Heart left ventricle (tissue), 16 donors: ENCODE measurements at regions not wholly inside any gene's neighbourhood (a gene's known extent, or its start where the extent isn't known, plus 50 kb on each side); places are given as distances from the start of the nearest gene placed in this dataset.

Experiments
- ATAC-seq, 4 donors: fragments of 200-7000 bp; cut with Tn5 transposase; one replicate each; pipeline ENCODE4 v1.9.1; 2020 to 2022; ENCODE audit warnings: moderate library complexity in 4 of 4, mild to moderate bottlenecking in 3 of 4, moderate number of reproducible peaks in 1 of 4
- DNase-seq, 5 donors: peaks; one replicate each; pipeline ENCODE4 v3.0.0-alpha.2; 2020
- H3K27ac ChIP-seq, 12 donors: fragments of 200-600 bp; sonication (generic) in 4 of 12; one replicate each; pipeline versions ENCODE4 v1.5.0 to v1.8.0; 2016 to 2022; ENCODE audit warnings: mild to moderate bottlenecking in 2 of 12
- H3K27me3 ChIP-seq, 9 donors: fragments of 200-600 bp; sonication (generic) in 2 of 9; one replicate each; pipeline versions ENCODE4 v1.5.1 to v1.8.0; 2016 to 2022; ENCODE audit warnings: mild to moderate bottlenecking in 3 of 9
- H3K36me3 ChIP-seq, 9 donors: fragments of 200-600 bp; sonication (generic) in 2 of 9; one replicate each; pipeline versions ENCODE4 v1.5.0 to v1.8.0; 2018 to 2022; ENCODE audit warnings: mild to moderate bottlenecking in 2 of 9
- H3K4me1 ChIP-seq, 12 donors: fragments of 200-600 bp; sonication (generic) in 4 of 12; one replicate each; pipeline versions ENCODE4 v1.5.0 to v1.8.0; 2016 to 2022; ENCODE audit warnings: mild to moderate bottlenecking in 3 of 12
- H3K4me3 ChIP-seq, 12 donors: fragments of 200-600 bp; sonication (generic) in 4 of 12; one replicate each; pipeline versions ENCODE4 v1.5.0 to v1.8.0; 2017 to 2022; ENCODE audit warnings: mild to moderate bottlenecking in 9 of 12, moderate library complexity in 4 of 12
- H3K9me3 ChIP-seq, 12 donors: fragments of 200-600 bp; sonication (generic) in 4 of 12; one replicate each; pipeline versions ENCODE4 v1.5.0 to v1.8.0; 2016 to 2022; ENCODE audit warnings: mild to moderate bottlenecking in 1 of 12
- CTCF ChIP-seq, 12 donors: fragments of 200-600 bp; sonication (generic) in 4 of 12; IDR thresholded peaks; one replicate each; pipeline versions ENCODE4 v1.5.0 to v1.8.0; 2018 to 2022; ENCODE audit warnings: antibody characterized with exemption in 12 of 12, mild to moderate bottlenecking in 5 of 12
- POLR2A ChIP-seq, 2 donors: fragments of 450-650 bp; IDR thresholded peaks; one replicate each; pipeline ENCODE4 v1.6.1; 2017; ENCODE audit warnings: antibody characterized with exemption in 2 of 2, mild to moderate bottlenecking in 2 of 2, moderate library complexity in 2 of 2
- WGBS, 4 donors: extraction: QIAGEN DNeasy Blood & Tissue Kit in 2 of 4; methylation state at CpG; one replicate each; pipeline versions ENCODE4 v1.1.5 to v1.1.7; 2013 to 2018; 5-methylcytosine and 5-hydroxymethylcytosine counted together
- intact Hi-C, 10 donors: fragments of 100-400 bp; cut with DNase I; formaldehyde crosslinking; loops; one replicate each; pipeline versions ENCODE4 v1.11.1 to v1.14.2; 2022
- donor health status: ischemic (EF 13 %, LVEDD 7.1; RV severe dilation, severe dysfunction).
- donor health status: healthy with polysubstance abuse.
- donor health status: DM: no; HTN: yes; CAD: no.
- donor health status: DM: no; HTN: no; CAD: no.
- donor health status: ischemic (EF 25% LVEDD 6.9; RV normal size, moderate dysfunction).
- donor health status: ischemic (EF 25% LVEDD 5.7; RV mildly dilated, moderate dysfunction).
- donor health status: healthy.
- donor health status: DM: yes; HTN: yes; CAD: no.
- donor health status: ischemic (EF 35%, LVEDD 5.7; RV mildly dilated, moderate dysfunction).
- donor health status: nonischemic (EF 11% LVEDD 7.7; RV severe dilation, severe dysfunction).
- donor health status: DM: yes; HTN: yes; CAD: no.
- donor health status: PGD.
- donor health status: ischemic (EF 29% LVEDD 5.4; RV normal size, mild dysfunction).
- donor health status: nonischemic (EF 23%, LVEDD 6.1; RV moderate dilation, normal function).

GRCh38 chr6:17006543-17006942, 95.3 kb upstream of the STMND1 start:
- Histone ChIP-seq H3K4me3 (no peak overlapping the region), H3K9me3 (peaks cover 0 to 10% (median 0%) of the 10 kb centered on the region in 12 donors), H3K36me3 (no peaks in the 10 kb centered on the region), H3K27me3 (peaks cover 0 to 11% (median 0%) of the 10 kb centered on the region in 9 donors), H3K27ac (no peak overlapping the region), H3K4me1 (no peaks in the 10 kb centered on the region)
- ATAC-seq (no peak), DNase-seq (no peak)
- intact Hi-C loops = no loop called here
- 82 to 91% (median 88%) methylated on average over 4 of the region's 4 CpGs for WGBS, 4 donors
- no peak for TF ChIP-seq CTCF (IDR thresholded peaks at IDR 0.05)
- TF ChIP-seq POLR2A (IDR thresholded peaks at IDR 0.05) = no peak

- Histone ChIP-seq H3K36me3 (no peaks in the 10 kb centered on the region), H3K4me1 (no peaks in the 10 kb centered on the region), H3K9me3 (peaks cover 0 to 10% (median 0%) of the 10 kb centered on the region in 12 donors), H3K27ac (no peak overlapping the region), H3K4me3 (no peak overlapping the region), H3K27me3 (peaks cover 0 to 11% (median 0%) of the 10 kb centered on the region in 9 donors)
- TF ChIP-seq CTCF (IDR thresholded peaks at IDR 0.05) (no peak), POLR2A (IDR thresholded peaks at IDR 0.05) (no peak)
- intact Hi-C loops = no loop called here
- 28 to 49% (median 37%) methylated on average over 1 of the region's 1 CpG for WGBS, 4 donors
- ATAC-seq (no peak), DNase-seq (no peak)
Measured at GRCh38 chr6:17004269-17004668, 97.6 kb upstream of the STMND1 start.

- ATAC-seq (no peak), DNase-seq (no peak)
- 70 to 80% (median 76%) methylated on average over 2 of the region's 2 CpGs for WGBS, 4 donors
- TF ChIP-seq POLR2A (IDR thresholded peaks at IDR 0.05) (no peak), CTCF (IDR thresholded peaks at IDR 0.05) (no peak)
- intact Hi-C loops = no loop called here
- peaks cover 0 to 11% (median 0%) of the 10 kb centered on the region in 9 donors for H3K27me3 ChIP-seq
- H3K36me3 ChIP-seq = no peaks in the 10 kb centered on the region
- H3K9me3 ChIP-seq = peaks cover 0 to 3% (median 0%) of the 10 kb centered on the region in 12 donors
- no peaks in the 10 kb centered on the region for H3K4me1 ChIP-seq
- H3K27ac ChIP-seq = no peak overlapping the region
- H3K4me3 ChIP-seq = no peak overlapping the region
Measured at GRCh38 chr6:17002123-17002522, 99.7 kb upstream of the STMND1 start.

GRCh38 chr6:17001188-17001587, 100.7 kb upstream of the STMND1 start:
- Histone ChIP-seq H3K9me3 (no peaks in the 10 kb centered on the region), H3K27ac (no peak overlapping the region), H3K27me3 (peaks cover 0 to 11% (median 0%) of the 10 kb centered on the region in 9 donors), H3K4me3 (no peak overlapping the region), H3K36me3 (no peaks in the 10 kb centered on the region), H3K4me1 (no peaks in the 10 kb centered on the region)
- intact Hi-C loops = no loop called here
- 59 to 69% (median 66%) methylated on average over 1 of the region's 1 CpG for WGBS, 4 donors
- DNase-seq (no peak), ATAC-seq (no peak)
- TF ChIP-seq POLR2A (IDR thresholded peaks at IDR 0.05) (no peak), CTCF (IDR thresholded peaks at IDR 0.05) (no peak)
